Suprapubic skin (tissue), 3 donors: ENCODE measurements at regions not wholly inside any gene's neighbourhood (a gene's known extent, or its start where the extent isn't known, plus 50 kb on each side); places are given as distances from the start of the nearest gene placed in this dataset.

Source experiments
- CTCF ChIP-seq, 2 donors: fragments of 200-600 bp in 1 of 2; fragments of 450-650 bp in 1 of 2; sonication (generic) in 1 of 2; IDR thresholded peaks; one replicate each; pipeline ENCODE4 v1.5.1; 2016 to 2019; ENCODE audit warnings: antibody characterized with exemption in 2 of 2, mild to moderate bottlenecking in 1 of 2, moderate library complexity in 1 of 2
- EP300 ChIP-seq: sonication (generic); formaldehyde crosslinking; IDR thresholded peaks from one replicate; pipeline ENCODE4 v1.6.1; 2017; ENCODE audit warnings: antibody characterized with exemption
- POLR2A ChIP-seq, 2 donors: fragments of 450-650 bp; IDR thresholded peaks; one replicate each; pipeline ENCODE4 v1.6.1; 2017; ENCODE audit warnings: antibody characterized with exemption in 2 of 2, mild to moderate bottlenecking in 2 of 2, moderate library complexity in 2 of 2

DNA sequence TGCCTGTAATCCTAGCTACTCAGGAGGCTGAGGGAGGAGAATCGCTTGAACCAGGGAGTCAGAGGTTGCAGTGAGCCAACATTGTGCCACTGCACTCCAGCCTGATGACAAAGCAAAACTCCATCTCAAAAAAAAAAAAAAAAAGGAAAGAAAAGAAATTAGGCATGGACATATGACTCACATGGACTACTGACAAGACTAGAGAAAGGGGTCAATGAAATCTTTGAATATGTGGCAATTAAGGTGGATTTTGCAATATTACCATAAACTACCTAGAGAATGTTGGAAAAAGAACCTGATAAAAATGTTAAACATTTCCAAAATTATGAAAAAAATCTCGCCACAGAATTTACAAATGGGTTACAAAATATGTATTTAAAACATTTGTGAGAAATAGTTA is 873.6 kb downstream of the C12orf50 start:
- no peak for TF ChIP-seq CTCF (IDR thresholded peaks at IDR 0.05)
- TF ChIP-seq EP300 = no peak
- TF ChIP-seq POLR2A (IDR thresholded peaks at IDR 0.05) = no peak
